ENCODE measurements at regions not wholly inside any gene's neighbourhood (a gene's known extent, or its start where the extent isn't known, plus 50 kb on each side); places are given as distances from the start of the nearest gene placed in this dataset.

DNA sequence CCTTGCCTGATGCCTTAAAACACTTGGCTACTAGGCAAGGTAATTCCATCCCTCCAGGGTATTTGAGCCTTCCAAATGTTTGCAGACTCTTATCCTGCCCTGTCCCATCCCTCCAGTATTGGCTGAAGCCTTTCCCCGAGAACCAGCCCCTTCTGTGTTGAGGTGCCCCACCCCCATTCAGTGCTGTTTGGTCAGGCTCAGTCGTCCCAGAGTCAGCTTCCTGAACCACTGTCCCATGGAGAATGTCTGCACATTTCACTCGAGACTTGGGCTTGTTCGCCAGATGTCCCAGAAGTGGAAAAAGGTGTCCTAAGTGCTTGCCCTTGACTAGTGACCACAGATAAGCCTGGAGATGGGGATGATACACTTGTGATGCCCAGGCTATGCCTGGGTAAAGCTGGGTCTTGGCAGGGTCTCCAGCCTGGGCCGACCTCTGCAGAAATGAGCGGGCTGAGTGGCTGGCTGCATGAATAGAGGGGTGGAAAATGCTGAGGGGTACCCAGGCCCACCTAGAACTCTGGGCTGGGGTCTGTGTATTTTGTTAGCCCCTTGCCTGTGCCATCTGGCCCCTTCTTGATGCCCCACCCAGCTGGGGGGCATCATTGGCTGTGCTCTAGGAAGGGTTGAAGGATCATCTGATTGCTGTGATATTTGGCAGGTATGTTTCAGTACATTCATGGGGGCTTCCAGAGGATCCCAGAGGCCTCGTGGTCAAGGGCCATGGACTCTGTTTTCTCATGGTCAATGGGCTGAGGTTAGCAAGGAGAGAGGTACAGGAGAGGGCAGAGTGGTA lies 178.4 kb downstream of the MACROH2A1 start:
- DNase-seq (ENCODE audit: insufficient read length, low spot score) (no peak), FAIRE-seq (no peak)

DNA sequence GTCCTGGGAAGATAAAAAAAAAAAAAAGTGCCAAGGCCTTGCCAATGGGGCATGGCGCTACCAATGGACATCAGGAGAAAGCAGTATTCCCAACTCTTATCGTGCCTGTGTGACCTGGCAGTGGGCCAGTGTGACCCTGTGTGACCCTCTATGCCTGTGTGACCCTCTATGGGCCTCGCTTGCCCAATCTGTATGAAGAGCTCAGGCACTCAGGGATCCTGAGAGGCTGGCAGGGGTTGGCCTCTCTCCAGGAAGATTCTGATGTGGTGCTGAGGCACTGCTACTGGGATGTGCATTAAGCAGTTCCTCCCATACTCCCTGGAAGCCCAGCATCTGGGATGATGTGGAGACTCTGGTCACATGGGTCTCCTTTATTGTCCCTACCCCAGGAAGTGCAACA lies 179.2 kb downstream of the MACROH2A1 start:
- FAIRE-seq, result no peak
- no peak for DNase-seq (ENCODE audit: insufficient read length, low spot score)

DNA sequence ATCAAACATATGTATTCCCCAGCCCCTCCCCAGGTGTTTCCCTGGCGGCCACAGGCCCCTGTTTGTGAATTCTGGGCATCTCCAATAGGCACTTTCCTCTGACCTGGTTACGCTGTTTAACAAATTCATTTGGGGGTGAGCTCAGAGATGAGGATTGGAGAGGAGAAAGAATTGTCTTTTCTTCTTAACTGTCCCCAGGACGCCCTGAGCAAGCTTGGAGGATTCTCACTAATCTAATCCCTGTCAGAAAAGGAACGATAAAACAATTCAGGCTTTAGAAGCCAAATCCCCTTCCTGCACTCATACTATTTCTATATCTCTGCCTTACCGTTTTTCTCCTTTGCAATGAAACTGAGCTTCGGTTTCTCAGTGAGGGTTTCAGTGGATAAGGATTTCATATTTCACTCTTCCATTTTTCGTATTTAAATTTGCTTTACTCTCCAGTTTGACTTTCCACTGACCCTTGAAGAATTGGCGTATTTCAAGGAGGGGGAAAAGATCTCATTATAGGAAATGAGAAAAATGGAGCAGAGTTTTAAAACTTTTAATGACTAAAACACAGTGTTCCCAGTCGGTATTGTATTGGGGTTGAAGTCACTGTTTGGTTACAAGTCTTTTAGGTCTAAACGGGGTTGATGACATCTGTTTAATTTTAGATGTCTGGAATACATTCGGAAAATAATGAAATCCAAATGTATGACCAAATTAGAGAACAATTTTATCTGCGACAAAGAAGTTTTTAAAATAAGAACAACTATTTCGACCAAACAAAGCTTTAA lies 180.1 kb downstream of the MACROH2A1 start:
- no peak for FAIRE-seq
- DNase-seq (ENCODE audit: insufficient read length, low spot score), result no peak

DNA sequence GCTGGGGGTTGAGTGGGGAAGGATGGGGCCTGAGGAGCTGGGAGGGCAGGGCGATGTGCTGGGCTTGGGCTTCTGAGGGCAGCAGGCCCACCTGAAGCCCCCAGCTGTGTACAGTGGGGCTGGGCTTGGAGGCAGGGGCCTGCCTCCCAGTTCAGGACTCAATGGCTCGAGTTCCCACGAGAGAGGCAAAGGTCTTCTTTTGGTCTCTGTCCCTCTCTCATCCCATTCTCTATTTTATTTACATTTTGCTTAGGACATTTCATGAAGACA lies 180.6 kb downstream of the MACROH2A1 start:
- FAIRE-seq (no peak), DNase-seq (ENCODE audit: insufficient read length, low spot score) (no peak)

DNA sequence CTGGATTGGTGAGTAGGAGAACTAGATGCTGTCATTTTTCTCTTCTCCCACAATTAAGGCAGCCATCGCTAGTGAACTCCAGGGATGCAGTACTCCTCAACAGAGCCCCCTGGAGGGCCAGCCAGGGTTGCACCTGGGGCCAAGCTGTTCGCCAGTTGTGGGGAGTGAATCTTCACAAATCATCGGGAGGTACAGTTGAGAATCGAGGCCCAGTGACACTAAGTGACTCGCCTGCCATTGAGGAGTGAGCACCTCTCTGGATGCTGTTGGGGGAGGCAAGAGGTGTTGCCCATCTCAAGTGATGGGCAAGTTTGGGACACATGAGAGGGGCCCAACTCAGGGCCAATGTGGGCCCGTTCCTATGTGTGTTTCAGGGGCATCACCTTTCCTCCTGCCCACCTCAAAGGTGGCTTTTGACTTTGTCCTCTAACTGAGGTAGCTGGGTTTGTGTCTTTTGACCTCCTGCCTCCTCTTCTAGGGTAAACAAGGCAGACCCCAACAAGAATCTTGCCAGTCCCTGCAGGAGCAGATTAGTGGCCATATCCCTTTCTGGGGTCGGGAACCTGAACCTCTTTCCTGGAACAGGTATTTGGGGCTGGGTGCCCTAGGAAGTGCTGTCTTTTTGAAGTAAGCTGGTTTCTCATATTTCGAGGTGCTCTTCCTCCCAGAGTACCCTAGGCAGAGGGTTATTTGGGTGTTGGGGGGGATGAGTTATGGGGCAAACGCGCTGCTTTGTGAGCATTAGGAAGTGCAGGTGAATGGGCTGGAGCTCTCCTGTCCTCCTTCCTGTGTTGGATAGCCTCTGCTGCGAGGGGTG lies 181.2 kb downstream of the MACROH2A1 start:
- FAIRE-seq (no peak), DNase-seq (ENCODE audit: insufficient read length, low spot score) (no peak)

DNA sequence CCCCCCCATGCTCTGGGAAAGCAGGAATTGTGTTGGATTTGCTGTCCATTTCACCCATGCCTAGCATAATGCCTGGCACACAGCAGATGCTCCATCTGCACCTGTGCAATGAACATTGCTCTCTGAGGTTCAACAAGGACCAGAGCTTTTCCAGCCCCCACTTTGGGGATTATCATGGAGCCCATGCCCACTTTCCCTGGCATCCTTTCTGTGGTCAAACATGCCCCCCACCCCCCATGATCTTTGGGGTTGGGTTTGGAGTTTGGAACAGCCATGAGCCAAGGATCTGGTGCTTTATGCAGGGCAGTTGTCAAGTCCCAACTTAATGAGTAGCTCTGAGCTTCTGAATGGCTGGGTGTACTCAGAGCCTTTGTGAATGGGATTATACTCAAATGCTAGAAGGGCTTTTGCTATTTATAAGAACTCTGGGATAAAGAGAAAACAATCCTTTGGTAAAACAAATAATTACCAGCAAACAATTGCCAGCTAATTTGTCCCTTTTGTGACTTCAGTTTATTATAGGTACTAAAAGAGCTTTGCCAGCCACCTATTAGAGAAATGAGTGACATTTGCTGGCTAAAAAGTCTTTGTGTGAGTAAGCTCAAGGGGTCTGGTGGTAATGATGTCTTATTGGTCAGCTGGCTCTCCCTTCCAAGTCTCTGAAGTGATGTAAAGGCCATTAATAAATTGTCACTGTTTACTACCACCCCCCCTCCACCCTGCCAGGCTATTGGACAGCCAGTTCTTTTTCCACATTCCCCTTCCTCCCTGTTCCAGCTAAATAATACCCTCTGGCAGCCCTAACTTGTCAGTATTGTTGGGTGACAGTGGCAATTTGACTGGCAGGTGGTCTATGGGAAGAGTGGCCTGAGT lies 182.3 kb downstream of the MACROH2A1 start:
- FAIRE-seq, result no peak

DNA sequence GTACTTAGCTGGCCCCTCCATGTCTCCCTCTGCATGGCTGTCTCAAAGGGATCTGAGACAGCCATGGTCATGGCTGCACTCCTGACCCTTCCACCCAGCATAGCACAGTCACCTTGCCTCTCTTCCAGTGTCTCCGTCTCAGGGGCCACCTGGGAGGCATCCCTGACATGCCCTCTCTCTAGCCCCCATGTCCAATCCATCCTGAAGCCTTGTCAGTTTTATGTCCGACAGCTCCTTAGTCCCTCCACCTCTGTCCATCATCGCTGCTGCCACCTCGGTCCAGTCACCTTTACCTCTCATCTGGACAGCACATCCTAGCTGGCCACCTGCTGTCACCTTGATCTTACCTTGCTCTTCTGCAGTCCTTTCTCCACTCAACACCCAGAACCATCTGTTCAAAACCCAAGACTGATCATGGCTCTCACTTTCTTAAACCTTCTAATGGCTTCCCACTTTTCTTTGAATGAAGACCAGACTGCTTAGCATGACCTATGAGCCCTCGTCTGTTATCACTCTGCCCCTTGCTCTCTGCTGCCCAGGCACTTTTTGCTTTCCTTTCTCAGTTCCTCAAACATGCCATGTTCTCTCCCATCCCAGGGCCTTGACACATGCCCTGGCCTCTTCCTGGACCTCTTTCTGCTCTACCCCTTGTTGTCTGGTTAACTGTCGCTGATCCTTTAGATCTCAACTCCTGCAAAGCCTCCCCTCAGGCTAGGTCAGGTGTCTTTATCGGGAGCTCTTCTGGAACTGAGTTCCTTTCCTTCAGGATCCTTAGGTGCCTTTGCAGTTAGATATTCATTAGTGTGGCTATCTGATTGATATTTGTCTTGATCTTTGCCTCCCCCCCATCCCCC lies 181.8 kb upstream of the PITX1 start:
- DNase-seq (ENCODE audit: insufficient read length, low spot score) (no peak), FAIRE-seq (peak; percentile 23)

More for the DNA sequence above, 182.3 kb downstream of the MACROH2A1 start:
- no peak for DNase-seq (ENCODE audit: insufficient read length, low spot score)

DNA sequence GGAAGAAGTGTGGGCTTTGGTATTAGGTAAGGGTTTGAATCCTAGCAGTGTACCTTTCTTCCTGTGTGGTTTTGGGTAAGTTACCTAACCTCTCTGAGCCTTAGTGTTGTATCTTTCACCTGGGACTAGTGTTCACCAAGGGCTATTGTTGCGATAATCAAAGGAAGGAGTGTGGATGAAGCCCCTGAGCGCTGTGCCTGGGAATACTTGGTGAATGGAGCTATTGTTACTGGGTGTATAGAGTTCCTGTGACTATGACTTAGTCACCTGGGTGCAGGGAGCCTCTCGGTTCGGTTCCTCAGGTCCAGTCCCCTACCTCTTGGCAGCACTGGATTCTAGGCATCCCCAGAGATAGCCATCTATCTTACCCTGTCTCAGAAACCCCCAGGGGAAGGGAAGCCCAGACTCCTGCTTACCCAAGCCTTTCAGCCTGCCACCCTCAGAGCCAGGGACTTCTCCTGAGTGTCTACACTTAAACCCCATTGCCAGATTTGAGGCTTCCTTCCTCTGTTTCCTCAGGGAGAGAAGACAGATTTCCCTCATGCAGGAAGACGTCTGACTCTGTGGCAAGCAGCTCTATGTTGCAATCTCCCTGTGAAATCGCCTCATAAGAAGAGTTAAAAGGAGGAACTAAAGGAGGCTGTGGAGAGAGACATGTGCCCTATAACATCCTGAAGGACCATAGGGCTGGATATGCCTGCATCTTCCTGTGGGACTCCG lies 181.0 kb upstream of the PITX1 start:
- no peak for FAIRE-seq
- DNase-seq (ENCODE audit: insufficient read length, low spot score), result no peak

DNA sequence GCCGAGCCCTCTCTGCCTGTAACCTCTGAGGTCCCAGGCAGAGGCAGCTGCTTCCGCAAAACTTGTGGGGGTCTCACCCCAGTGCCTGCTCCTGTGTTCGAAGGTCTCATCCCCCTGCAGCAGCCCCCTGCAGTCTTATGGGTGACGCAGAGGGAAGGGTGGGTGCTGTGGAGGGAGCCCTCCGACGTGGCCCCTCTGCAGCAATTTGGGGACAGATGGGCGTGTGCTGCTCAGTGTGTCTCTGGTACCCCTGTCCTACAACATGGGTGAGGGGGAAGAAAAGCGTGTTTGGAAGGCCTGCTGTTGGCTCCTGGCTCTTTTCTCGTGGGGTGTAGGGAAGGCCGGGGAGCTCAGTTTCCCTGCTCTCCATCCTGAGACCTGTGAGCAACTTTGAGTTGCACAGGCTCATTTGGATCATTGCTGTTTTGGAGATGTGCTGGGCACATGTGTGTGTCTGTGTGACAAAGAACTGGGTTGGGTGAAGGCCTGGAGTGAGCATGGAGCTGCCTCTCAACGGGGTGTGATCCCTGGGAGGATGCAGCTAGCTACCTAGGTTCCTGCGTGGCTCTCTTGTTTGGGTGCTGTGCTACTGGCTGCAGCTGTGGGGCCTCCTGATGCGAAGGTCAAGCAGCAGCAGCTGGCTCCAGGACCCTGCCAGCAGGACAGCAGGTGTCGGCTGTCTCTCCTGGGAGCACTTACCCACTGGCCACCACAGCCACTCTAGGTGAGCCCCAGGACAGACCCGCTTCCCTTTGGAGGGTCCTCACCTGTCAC lies 179.6 kb upstream of the PITX1 start:
- no peak for FAIRE-seq
- DNase-seq (ENCODE audit: insufficient read length, low spot score), result no peak

DNA sequence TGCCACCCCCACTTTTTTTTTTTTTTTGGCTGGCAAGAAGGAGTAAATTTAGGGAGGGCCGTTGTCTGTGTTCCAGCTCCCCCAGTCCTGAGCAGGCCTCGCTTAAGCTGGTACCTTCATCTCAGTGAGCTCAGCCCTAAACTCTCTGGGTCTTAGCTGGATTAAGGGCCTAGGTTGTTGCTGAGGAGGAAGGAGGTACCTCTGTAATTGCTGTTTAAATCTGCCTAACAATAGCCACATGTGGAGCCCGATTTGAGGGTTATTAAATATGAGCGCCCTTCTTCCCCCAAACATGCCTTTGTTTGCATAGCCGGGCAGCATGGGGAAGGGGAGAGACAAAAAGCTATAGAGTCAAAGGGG lies 179.0 kb upstream of the PITX1 start:
- FAIRE-seq (no peak), DNase-seq (ENCODE audit: insufficient read length, low spot score) (no peak)

DNA sequence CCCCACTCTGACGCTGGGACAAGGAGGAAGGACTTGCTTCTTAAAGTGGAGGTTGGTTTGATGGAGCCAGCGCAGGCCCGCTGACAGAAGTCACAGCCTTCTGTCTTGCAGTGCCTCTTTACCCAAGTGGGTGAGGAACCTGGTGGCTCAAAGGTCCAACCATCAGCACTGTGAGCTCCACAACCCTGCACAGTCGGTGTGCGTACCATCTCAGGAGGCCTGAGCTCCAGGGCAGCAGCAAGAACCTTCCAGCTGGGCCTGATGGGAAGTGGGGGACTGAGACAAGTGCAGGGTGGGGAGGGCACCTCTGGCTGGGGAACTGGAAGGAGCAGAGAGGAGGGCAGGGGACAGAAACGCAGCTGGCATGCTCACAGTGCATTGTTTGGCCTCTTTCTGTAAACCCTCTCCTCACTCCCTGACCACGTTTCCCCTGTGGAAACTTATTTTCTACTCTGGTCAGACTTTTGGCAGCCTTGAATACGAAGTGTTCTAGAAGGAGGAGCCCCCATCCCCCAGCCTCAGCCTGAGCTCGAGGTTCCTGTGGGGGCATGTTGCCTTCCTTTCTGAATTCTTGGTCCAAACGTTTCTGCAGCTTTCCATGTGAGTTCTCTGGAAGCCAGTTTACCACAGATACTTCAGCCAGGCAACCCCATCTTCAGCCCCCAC lies 178.5 kb upstream of the PITX1 start:
- DNase-seq (ENCODE audit: insufficient read length, low spot score), result no peak
- FAIRE-seq, result no peak

DNA sequence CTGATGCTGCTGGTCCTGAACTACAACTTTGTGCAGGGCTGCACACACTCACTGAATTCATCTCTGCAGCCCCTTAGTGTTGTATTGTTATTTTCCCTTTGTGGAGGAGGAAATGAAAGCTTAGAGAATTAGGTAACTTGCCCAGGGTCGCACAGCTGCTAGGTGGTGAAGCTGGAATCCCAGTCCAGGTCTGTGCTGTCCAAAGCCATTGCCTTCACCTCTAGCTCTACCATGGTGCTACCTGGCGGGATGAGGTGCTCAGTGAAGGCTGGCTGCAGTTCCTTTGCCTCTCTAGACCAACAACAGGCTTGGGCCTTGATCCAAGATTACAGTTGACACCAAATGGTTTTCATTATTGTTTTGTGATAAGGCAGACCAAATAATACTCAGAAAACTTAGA lies 177.8 kb upstream of the PITX1 start:
- DNase-seq (ENCODE audit: insufficient read length, low spot score) (no peak), FAIRE-seq (no peak)

DNA sequence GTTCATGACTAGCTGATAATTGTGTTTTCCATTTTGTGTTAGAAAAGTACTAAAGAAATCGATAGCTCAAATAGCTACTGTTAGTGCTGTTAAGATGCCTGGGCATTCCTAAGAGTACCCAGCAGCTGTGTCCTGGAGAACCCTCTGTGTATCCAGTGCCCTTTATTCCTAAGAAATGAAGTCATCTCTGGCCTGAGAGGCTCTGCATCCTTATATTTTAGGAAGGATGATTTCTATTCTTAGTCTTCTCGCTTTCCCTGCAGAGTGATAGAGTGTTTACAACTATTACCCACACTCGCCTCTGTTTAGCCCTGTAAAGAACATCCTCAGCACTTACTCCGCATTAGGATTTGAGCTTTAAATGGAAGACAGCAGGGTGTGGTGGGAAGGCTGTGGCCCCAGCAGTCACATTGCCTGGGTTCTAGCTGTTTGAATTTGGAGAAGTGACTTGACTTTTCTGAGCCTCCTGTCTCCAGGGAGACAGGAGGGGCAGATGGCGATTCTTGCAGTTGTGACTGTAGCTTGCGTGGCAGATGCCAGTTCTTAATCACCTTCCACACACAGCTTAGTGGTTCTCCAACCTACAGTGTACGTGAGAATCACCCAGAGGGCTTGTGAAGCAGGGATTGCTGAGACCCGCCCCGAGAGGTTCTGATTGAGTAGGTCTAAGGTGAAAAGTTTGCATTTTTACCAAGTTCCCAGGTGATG lies 177.2 kb upstream of the PITX1 start:
- no peak for DNase-seq (ENCODE audit: insufficient read length, low spot score)

DNA sequence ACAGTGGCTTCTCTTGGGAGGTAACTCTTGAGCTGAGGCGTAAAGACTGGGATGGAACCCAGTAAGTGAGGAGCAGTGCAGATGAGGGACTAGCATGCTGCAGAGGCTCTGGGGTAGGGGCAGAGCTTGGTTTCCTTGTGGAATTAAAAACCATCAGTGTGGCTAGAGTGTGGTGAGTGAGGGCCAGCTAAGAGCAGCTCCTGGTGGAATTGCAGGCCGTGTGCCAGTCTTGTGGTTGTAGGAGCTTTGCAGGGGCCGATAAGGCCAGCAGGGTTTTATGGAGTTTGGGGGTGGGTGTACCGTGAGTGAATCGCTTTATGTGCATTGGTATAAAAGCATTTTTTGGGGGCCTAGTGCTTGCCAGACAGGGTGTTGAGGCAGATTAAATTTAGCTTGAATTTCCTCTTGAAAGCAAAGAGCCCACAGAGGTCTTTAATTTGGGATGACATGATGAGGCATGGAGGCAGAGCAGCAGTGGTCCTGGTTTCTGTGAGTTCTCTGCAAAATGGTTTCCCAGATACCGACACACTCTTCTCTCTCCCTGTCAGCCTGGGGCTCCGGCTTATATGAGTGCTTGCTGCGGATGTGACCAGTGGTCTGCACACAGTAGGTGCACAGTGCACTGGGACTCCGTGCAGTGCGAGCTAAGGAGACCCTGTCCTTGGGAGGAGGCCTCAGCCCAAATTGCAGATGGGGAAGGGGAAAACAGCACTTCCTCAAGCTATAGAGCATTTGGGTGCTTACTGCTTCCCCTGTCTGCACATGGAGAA lies 176.4 kb upstream of the PITX1 start:
- FAIRE-seq, result no peak
- no peak for DNase-seq (ENCODE audit: insufficient read length, low spot score)

More for the DNA sequence above, 177.2 kb upstream of the PITX1 start:
- no peak for FAIRE-seq

DNA sequence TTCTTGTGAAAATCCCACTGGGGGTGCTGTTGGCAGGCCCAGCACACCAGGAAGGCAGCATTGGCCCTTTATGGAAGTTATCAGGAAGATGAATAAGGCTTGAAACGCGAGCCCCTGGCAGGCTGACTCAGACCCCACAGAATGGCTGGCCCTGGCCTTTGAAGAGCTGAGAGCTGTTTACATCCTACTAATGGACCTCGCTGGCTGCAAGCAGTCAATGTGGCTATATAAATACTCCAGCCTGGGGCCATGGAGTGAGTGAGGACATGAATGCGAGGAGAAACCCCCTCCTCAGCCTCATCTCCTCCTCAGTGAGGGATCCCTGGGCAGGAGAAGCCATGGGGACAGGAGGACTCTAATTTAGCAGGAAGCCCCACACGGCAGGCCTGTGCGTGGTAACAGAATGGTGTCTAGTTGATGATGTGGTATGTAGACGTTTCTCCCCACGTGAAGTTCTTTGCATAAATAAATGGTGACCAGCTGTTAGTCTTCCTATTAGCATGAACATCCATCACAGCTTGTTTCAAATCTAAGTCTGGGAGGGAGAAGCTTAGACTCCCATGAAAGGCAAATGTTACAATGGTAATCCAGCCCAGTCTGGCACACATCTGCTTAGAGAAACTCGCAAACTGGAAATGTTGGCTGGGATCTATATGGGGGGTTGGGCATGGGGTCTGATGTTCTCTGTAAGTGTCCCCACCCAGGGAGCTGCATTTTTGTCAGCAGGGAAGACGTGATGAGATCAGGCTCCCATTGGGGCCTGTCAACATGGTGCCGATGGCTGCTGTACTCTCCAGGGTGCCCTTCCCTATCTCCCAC lies 175.1 kb upstream of the PITX1 start:
- no peak for FAIRE-seq
- DNase-seq (ENCODE audit: insufficient read length, low spot score), result peak; percentile 82

DNA sequence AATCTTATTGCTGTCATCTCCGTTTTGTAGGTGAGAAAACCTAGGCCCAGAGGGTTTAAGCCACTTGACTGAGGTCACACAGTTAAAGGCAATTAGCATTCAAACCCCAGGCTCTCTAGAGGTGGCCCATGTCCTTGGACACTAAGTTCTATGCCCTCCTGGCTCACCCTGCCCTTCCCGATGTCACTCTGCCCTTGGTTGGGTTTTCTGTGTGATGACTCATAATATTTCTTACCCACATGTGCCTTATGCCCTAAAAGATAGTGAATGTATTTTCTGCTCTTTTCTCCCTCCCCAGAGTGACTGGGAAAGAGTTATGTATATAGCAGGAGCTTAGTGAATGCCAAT lies 174.5 kb upstream of the PITX1 start:
- no peak for FAIRE-seq

More for the DNA sequence above, 174.5 kb upstream of the PITX1 start:
- no peak for DNase-seq (ENCODE audit: insufficient read length, low spot score)
